NCI-H748 (cell line): ENCODE measurements at regions not wholly inside any gene's neighbourhood (a gene's known extent, or its start where the extent isn't known, plus 50 kb on each side); places are given as distances from the start of the nearest gene placed in this dataset.

Experiments used
- DNase-seq: peaks from one replicate; lab custom pipeline; 2025; ENCODE audit not compliant: unreplicated experiment; lab: John Stamatoyannopoulos, UW

GRCh38 chr18:73653827-73654226 is 493.8 kb downstream of the FBXO15 start:
- DNase-seq: no peak

GRCh38 chr18:73653251-73653650 is 494.4 kb downstream of the FBXO15 start:
- DNase-seq: no peak

GRCh38 chr18:73647391-73647790 is 500.2 kb downstream of the FBXO15 start:
- DNase-seq: no peak

- DNase-seq: no peak
Measured at GRCh38 chr18:73646772-73647171, 500.9 kb downstream of the FBXO15 start.

- DNase-seq: no peak
Measured at GRCh38 chr18:73646196-73646595, 501.4 kb downstream of the FBXO15 start.

GRCh38 chr18:73645160-73645715 is 502.4 kb downstream of the FBXO15 start:
- no peak for DNase-seq

GRCh38 chr18:73639788-73640187 is 507.8 kb downstream of the FBXO15 start:
- no peak for DNase-seq

GRCh38 chr18:73638709-73639108 is 508.9 kb downstream of the FBXO15 start:
- no peak for DNase-seq

GRCh38 chr18:73636355-73636754 is 511.3 kb downstream of the FBXO15 start:
- no peak for DNase-seq

- no peak for DNase-seq
Measured at GRCh38 chr18:73626859-73627258, 520.8 kb downstream of the FBXO15 start.

- DNase-seq: no peak
Measured at GRCh38 chr18:73626221-73626620, 521.4 kb downstream of the FBXO15 start.

- no peak for DNase-seq
Measured at GRCh38 chr18:73621091-73621490, 526.5 kb downstream of the FBXO15 start.

GRCh38 chr18:73617981-73618380 is 529.7 kb downstream of the FBXO15 start:
- DNase-seq: no peak

- DNase-seq: no peak
Measured at GRCh38 chr18:73615506-73615905, 532.1 kb downstream of the FBXO15 start.

GRCh38 chr18:73614812-73615211 is 532.8 kb downstream of the FBXO15 start:
- DNase-seq: no peak

GRCh38 chr18:73613706-73614340 is 533.8 kb downstream of the FBXO15 start:
- no peak for DNase-seq

- peak; percentile 28 for DNase-seq
Measured at GRCh38 chr18:73597832-73598615, 549.6 kb downstream of the FBXO15 start.

GRCh38 chr18:73594749-73595148 is 552.9 kb downstream of the FBXO15 start:
- DNase-seq: no peak

GRCh38 chr18:73593207-73593606 is 554.4 kb downstream of the FBXO15 start:
- DNase-seq: no peak

GRCh38 chr18:73590950-73591349 is 556.7 kb downstream of the FBXO15 start:
- no peak for DNase-seq

- no peak for DNase-seq
Measured at GRCh38 chr18:73579698-73580097, 567.9 kb downstream of the FBXO15 start.

- DNase-seq: no peak
Measured at GRCh38 chr18:73577365-73577764, 570.3 kb downstream of the FBXO15 start.
